Nephron progenitor cell (in vitro differentiated cells): ENCODE measurements at regions not wholly inside any gene's neighbourhood (a gene's known extent, or its start where the extent isn't known, plus 50 kb on each side); places are given as distances from the start of the nearest gene placed in this dataset.
A peak's percentile ranks its signal among the peaks of the same experiment; 100 is the strongest.

ENCODE experiments used
- DNase-seq: peaks from one replicate; pipeline ENCODE4 v3.0.0; 2021
- H3K27ac Mint-ChIP-seq: 2 replicates; pipeline ENCODE4 v1.8.0; 2021; ENCODE audit warnings: mild to moderate bottlenecking, moderate library complexity, mixed read lengths
- H3K27me3 Mint-ChIP-seq: 2 replicates; pipeline ENCODE4 v1.8.0; 2021; ENCODE audit warnings: mild to moderate bottlenecking, low read depth, mixed read lengths; ENCODE audit not compliant: poor library complexity
- H3K36me3 Mint-ChIP-seq: 2 replicates; pipeline ENCODE4 v1.8.0; 2021; ENCODE audit warnings: low read depth, mixed read lengths
- H3K4me1 Mint-ChIP-seq: 2 replicates; pipeline ENCODE4 v1.8.0; 2021; ENCODE audit warnings: mixed read lengths
- H3K4me3 Mint-ChIP-seq: 2 replicates; pipeline ENCODE4 v1.8.0; 2021; ENCODE audit warnings: mild to moderate bottlenecking, moderate library complexity, mixed read lengths
- H3K9me3 Mint-ChIP-seq: 2 replicates; pipeline ENCODE4 v1.8.0; 2021; ENCODE audit warnings: mild to moderate bottlenecking, moderate library complexity, mixed read lengths
- TF ChIP-seq, protein P1 (sequence below): fragments of 200-600 bp; sonication (generic); IDR thresholded peaks from 2 replicates; pipeline ENCODE4 v1.5.0; 2021; ENCODE audit warnings: antibody characterized with exemption

DNA sequence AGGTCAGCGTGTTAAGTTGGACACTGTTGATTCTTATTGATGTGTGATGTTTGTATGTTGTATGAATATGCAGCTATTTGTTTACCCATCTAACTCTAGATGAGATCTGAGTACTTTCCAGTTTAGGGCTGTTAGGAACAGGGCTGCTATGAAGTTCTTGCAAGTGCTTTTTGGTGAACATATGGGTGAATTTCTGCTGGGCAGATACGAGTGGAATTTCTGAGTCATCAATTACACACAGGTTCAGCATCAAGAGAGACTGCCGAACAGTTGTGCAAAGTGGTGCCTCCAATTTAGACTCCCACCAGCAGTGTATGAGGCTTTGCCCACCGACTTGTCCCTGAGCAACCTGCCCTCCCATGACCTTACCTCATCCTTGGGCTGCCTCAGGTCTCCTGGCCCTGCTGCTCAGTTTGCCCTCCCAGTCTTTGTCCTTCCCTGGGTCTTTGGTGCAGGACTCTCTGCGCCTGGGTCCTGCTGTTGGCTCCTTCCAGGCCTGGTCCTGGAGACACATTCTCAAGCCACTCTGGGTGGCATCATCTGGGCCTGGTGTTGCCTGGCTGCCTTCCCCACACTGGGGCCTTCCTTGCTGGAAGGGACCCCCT, 343.6 kb downstream of the PTPRU start:
- Mint-ChIP-seq H3K27ac (no peak overlapping the region), H3K9me3 (no peaks in the 10 kb centered on the region), H3K4me1 (peaks cover 59% of the 10 kb centered on the region), H3K4me3 (no peak overlapping the region), H3K36me3 (no peaks in the 10 kb centered on the region), H3K27me3 (peaks cover 5% of the 10 kb centered on the region)
- TF ChIP-seq, protein P1, sequence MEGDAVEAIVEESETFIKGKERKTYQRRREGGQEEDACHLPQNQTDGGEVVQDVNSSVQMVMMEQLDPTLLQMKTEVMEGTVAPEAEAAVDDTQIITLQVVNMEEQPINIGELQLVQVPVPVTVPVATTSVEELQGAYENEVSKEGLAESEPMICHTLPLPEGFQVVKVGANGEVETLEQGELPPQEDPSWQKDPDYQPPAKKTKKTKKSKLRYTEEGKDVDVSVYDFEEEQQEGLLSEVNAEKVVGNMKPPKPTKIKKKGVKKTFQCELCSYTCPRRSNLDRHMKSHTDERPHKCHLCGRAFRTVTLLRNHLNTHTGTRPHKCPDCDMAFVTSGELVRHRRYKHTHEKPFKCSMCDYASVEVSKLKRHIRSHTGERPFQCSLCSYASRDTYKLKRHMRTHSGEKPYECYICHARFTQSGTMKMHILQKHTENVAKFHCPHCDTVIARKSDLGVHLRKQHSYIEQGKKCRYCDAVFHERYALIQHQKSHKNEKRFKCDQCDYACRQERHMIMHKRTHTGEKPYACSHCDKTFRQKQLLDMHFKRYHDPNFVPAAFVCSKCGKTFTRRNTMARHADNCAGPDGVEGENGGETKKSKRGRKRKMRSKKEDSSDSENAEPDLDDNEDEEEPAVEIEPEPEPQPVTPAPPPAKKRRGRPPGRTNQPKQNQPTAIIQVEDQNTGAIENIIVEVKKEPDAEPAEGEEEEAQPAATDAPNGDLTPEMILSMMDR, result no peak
- no peak for DNase-seq

DNA sequence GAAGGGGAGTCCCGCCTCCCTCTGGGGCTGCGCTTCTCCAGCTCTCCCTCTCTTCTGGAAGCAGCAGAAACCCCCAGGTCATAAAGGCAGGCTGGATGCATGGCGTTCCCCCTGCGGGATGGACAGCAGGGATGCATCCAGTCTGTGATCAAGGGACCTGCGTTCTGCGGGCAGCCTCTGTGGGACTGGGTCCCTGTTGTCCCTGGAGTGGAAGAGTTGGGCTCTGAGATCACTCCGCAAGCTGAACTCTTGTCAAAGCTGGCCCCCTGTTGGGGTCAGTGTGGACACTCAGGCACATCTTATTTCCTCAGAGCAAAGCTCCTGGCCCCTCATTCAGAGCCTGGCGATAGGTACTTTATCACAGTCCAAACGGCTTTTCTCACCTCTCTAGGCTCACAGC, 341.2 kb downstream of the PTPRU start:
- H3K27ac Mint-ChIP-seq, result peak overlapping the region; percentile 82
- TF ChIP-seq, protein P1, result no peak
- peak; percentile 26 for DNase-seq
- H3K4me1 Mint-ChIP-seq, result peaks cover 51% of the 10 kb centered on the region
- H3K36me3 Mint-ChIP-seq, result no peaks in the 10 kb centered on the region
- H3K9me3 Mint-ChIP-seq, result no peaks in the 10 kb centered on the region
- peaks cover 7% of the 10 kb centered on the region for H3K27me3 Mint-ChIP-seq
- no peak overlapping the region for H3K4me3 Mint-ChIP-seq

DNA sequence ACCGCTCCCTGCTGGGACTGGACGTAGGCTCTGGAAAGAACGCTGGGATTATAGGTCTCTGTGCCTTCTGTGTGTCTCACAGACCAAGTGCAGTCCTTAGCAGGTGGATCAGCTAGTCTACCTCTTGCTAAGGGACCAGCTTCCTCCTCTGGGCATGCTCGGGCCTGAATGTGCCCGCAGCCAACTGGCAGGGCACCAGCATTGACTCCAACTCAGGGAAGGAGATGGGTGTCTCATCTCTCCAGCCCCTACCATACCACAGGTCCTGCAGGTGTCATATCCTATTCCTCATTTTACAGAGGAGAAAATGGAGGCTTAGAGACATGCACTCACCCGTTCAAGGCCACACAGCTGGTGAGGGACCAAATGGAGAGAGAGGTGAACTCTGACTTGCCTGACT, 340.2 kb downstream of the PTPRU start:
- Mint-ChIP-seq H3K9me3 (no peaks in the 10 kb centered on the region), H3K27me3 (peaks cover 7% of the 10 kb centered on the region), H3K36me3 (no peaks in the 10 kb centered on the region), H3K4me1 (peaks cover 44% of the 10 kb centered on the region), H3K4me3 (no peak overlapping the region), H3K27ac (no peak overlapping the region)
- TF ChIP-seq, protein P1, result no peak
- no peak for DNase-seq

DNA sequence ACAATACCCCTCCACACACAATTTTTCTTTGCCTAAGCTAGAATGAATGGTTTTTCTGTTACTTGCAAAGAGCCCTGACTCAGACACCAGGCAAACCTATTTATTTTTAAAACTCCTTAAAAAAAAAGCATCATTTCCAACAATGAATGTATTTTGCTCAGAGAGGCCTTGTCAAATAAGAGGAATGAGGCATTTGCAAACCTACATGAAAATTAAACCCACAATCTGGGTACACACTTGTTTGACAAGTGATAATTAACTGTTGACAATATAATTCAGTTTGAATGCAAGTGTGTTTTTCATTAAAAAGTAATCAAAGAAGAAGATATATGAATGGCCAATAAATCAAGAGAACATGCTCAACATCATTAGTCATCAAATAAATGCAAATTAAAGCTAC, 339.5 kb downstream of the PTPRU start:
- Mint-ChIP-seq H3K36me3 (no peaks in the 10 kb centered on the region), H3K9me3 (no peaks in the 10 kb centered on the region), H3K27me3 (peaks cover 7% of the 10 kb centered on the region), H3K27ac (no peak overlapping the region), H3K4me3 (no peak overlapping the region), H3K4me1 (peaks cover 42% of the 10 kb centered on the region)
- TF ChIP-seq, protein P1, result no peak
- no peak for DNase-seq

DNA sequence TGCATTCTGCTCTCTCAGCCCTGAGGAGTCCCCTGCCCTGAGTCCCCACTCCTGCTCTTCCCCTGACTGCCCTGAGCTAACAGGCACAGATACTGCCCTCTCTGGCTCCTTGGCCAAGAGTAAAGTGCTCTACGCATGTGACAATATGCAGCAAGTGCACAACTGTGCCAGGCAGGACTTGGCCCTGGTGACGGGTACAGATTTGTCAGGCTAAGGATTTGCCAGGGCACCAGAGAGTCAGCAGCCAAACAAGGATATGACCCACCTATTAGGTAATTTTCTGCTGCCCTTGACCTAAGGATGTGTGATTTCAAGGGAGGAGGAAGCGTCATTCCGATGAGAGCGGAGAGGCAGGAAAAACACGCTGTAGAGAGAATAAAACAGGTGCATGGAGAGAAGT, 339.0 kb downstream of the PTPRU start:
- Mint-ChIP-seq H3K27ac (no peak overlapping the region), H3K36me3 (no peaks in the 10 kb centered on the region), H3K4me1 (peaks cover 39% of the 10 kb centered on the region), H3K4me3 (no peak overlapping the region), H3K27me3 (peaks cover 7% of the 10 kb centered on the region), H3K9me3 (no peaks in the 10 kb centered on the region)
- no peak for DNase-seq
- TF ChIP-seq, protein P1, result no peak

DNA sequence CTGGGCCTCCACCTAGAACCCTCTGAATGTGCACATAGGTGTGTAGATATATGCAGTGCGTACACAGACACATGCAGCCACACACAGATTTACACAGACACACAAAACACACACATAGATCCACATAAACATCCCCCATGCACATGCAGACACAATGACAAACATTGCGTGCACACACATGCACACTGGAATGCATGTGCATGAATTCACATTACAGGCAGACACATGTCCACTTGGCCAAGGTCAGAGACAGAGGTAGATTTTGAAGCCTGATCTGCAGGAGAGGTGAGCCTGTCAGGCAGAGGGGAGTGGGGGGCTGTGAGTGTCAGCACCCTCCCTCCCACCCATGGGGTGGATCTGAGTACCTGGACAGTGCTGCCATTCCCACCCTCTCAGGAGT, 338.5 kb downstream of the PTPRU start:
- TF ChIP-seq, protein P1, result no peak
- Mint-ChIP-seq H3K27ac (no peak overlapping the region), H3K9me3 (no peaks in the 10 kb centered on the region), H3K36me3 (no peaks in the 10 kb centered on the region), H3K27me3 (peaks cover 9% of the 10 kb centered on the region), H3K4me3 (no peak overlapping the region), H3K4me1 (peaks cover 39% of the 10 kb centered on the region)
- DNase-seq, result no peak
